ENCODE measurements at regions not wholly inside any gene's neighbourhood (a gene's known extent, or its start where the extent isn't known, plus 50 kb on each side); places are given as distances from the start of the nearest gene placed in this dataset.
"Not testable (repeated sequence)": the region's sequence is repeated elsewhere in the genome, so short reads cannot be mapped to it uniquely, and the experiment has no call there.

DNA sequence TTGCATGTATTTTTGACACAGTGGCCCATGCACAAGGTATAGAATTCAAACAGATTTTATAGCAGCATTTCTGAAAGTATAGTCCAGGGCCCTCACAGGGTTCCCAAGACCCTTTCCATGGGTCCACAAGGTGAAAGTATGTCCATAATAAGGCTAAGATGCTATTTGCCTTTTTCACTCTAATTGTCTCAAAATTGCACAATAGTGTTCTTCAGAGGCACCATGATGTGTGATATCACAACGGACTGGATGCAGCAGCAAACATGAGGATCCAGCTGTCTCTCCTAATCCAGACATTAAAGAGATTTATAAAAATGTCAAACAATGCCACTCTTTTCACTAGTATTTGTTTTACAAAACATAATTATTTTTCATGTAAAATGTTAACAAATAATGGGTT is 88.8 kb upstream of the PRDX6 start:
- H3K4me3 ChIP-seq, result no peak overlapping the region
- H3K27ac ChIP-seq, result no peak overlapping the region

DNA sequence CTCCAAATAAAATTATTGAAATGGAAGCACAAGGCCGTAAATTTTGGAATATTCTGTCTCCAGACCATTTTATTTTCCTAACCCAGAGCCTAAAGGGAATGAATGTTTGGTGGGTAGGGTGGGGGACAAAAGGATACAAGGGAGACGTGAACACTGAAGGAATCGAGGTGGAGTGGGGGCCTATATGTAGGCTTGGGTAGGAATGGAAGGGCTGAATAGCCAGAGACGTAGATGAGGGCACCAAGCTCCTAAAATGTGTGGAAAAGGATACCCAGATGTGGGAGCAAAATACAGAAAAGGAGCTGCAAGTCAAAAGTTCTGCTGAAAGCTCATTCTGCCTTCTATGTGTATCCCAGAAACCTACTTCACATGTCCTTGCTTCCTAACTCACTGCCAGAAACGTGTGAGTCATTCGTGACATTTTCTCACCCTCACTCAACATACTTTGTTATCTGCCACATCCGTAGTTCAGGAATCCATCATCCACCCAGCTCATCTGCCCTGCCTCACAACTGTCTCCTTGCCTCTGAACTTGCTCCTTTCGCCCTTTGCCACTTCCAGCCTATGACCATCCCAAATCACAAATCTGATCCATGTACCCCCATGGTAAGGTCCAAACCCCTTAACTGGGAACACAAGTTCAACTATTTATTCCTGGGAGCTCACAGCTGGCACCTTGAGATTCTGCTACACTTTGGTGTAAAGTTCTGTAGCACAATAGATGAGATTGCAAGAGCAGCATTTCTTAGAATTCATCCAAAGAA is 84.1 kb upstream of the PRDX6 start:
- no peak overlapping the region for H3K4me3 ChIP-seq
- H3K27ac ChIP-seq, result peak overlapping the region in 1 of 21 experiments; percentile 43

GRCh38 chr1:173393659-173394000 is 83.5 kb upstream of the PRDX6 start:
- H3K27ac ChIP-seq, result no peak overlapping the region

DNA sequence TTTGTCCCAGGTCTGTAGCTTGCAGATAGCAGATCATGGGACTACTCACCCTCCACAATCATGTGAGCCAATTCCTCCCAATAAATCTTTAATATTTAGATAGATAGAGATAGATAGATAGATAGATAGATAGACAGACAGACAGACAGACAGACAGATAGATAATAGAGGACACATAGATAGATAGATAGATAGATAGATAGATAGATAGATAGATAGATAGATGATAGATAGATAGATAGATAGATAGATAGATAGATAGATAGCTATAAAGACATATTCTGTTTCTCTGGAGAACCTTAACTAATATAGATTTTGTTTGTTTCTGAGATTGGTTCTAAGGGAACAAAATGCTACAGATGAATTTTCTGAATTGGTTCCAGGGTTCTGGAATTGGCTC is 82.3 kb upstream of the PRDX6 start:
- H3K4me3 ChIP-seq, H3K27ac ChIP-seq: not testable (repeated sequence)

More at GRCh38 chr1:173393659-173394000, 83.5 kb upstream of the PRDX6 start:
- H3K4me3 ChIP-seq, result no peak overlapping the region

GRCh38 chr1:173395762-173396161 is 81.4 kb upstream of the PRDX6 start:
- Histone ChIP-seq H3K27ac (no peak overlapping the region), H3K4me3 (no peak overlapping the region)

DNA sequence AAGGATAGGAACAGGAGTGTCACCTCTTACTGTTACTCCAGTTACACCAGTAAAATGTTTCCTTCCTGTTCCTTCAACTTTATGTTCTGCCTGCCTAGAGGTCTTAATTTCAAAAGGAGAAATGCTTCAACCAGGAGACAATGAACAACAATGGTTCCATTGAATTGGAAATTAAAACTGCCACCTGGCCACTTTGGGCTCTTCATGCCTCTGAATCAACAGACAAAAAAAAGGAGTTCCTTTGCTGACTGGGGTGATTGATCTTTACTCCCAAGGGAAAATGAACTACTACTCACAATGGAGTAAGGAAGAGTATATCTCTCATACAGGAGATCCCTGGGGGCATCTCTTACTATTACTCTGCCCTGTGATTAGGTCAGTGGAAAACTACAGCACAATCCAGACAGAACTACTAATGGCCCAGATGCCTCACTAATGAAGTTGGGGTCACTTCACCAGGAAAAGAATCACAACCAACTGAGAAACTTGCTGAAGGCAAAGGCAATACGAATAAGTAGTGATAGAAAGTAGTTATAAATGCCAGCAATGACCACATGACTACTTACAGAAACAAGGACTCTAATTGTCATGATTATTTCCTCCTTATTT is 76.6 kb upstream of the PRDX6 start:
- Histone ChIP-seq H3K4me3 (no peak overlapping the region), H3K27ac (no peak overlapping the region)

GRCh38 chr1:173403996-173404395 is 73.1 kb upstream of the PRDX6 start:
- Histone ChIP-seq H3K4me3 (no peak overlapping the region), H3K27ac (no peak overlapping the region)

- peak overlapping the region in 3 of 21 experiments; percentile 21 to 55 (median 31) for H3K27ac ChIP-seq
Measured at GRCh38 chr1:173405281-173405680, 71.9 kb upstream of the PRDX6 start.

DNA sequence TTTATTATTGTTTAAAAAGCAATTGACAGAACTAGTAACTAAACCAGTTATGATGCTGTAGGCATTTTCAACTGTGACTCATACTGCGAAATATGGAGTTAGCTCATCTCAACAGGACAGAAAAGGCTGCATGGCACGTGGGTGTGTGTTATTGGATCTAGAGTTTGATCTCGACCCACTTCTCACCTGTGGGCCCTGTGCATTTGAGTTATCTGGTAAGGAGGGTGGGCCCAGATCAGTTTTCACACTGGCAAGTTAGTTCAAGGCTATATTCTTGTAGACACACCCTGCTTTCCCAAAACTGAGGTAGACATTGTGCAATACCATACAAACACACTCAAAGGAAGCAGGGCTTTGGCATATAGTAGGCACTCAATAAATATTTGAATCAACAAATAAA is 71.3 kb upstream of the PRDX6 start:
- Histone ChIP-seq H3K4me3 (no peak overlapping the region), H3K27ac (peak overlapping the region in 2 of 21 experiments; percentile 22 to 55)

More at GRCh38 chr1:173405281-173405680, 71.9 kb upstream of the PRDX6 start:
- H3K4me3 ChIP-seq, result no peak overlapping the region

- Histone ChIP-seq H3K27ac (peak overlapping the region in 4 of 21 experiments; percentile 14 to 52 (median 32)), H3K4me3 (no peak overlapping the region)
Measured at GRCh38 chr1:173406783-173407230, 70.3 kb upstream of the PRDX6 start.

- Histone ChIP-seq H3K27ac (no peak overlapping the region), H3K4me3 (no peak overlapping the region)
Measured at GRCh38 chr1:173407846-173408245, 69.3 kb upstream of the PRDX6 start.

DNA sequence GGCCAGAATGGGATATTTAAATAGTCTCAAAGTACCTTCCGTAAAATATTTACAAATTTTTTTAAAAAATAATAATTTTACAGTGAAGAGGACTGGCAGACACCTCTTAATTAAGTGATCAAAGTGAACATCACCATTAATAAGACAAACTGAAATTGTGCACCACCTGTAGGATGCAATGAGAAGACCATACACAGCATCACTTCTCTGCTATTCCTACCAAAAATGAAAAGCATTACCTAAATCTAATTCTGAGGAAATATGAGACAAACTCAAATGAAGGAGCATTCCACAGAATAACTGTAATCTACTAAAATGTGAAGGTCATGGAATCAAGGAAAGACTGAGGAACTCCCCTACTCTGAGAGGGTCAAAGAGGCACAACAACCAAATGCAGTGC is 68.2 kb upstream of the PRDX6 start:
- H3K27ac ChIP-seq, result no peak overlapping the region
- no peak overlapping the region for H3K4me3 ChIP-seq

GRCh38 chr1:173409613-173410012 is 67.5 kb upstream of the PRDX6 start:
- H3K27ac ChIP-seq, result peak overlapping the region in 2 of 21 experiments; percentile 54 to 57

DNA sequence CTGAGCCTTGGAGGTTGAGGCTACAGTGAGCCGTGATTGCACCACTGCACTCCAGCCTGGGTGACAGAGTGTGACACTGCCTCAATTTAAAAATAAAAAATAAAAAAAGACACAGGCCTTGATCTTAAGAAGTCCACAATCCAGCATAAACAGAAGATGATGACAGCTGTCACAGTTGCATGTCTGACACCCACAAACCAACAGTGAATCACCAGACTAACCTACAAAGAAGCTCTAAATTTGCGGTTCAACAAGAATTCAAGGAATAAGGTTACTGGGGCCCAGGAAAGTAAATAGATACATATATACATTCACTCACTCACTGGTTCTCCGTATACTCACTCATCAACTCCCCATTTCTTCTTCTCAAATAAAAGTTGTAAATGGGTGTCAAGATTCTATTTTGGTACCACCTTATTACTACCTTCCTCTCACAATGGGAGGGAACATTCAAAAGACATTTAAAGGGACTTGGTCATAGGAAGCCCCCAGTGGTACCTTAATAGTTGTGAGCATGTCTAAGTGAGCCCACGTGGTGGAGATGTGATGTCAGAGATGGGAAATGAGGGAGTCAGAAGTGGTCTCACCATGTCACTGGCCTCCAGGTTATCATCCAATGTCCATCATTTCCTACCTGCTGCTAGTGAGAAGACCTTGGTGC is 66.9 kb upstream of the PRDX6 start:
- Histone ChIP-seq H3K4me3 (no peak overlapping the region), H3K27ac (peak overlapping the region in 3 of 21 experiments; percentile 42 to 57 (median 54))

More at GRCh38 chr1:173409613-173410012, 67.5 kb upstream of the PRDX6 start:
- no peak overlapping the region for H3K4me3 ChIP-seq

DNA sequence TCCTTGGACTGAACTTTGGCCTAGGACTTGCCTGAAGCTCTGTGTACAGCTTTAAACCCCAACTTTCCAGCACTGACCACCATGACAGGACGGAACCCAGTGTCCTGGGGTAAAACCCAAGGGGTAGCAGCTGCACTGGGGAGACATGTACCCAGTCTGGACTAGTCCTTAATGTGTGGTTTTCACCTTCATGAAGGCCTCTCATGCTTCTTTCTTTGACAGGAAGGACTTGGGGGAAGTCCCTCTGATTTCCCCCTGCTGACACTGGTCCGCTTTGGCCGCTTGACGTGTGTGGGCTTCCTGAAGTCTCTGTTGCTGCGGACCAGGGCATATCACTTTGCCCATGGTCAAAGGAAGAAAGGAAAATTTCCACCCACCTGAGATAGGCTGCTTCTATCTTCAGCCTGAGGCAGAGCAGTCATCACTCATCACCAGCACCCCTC is 66.3 kb upstream of the PRDX6 start:
- Histone ChIP-seq H3K27ac (peak overlapping the region in 1 of 21 experiments; percentile 42), H3K4me3 (no peak overlapping the region)

DNA sequence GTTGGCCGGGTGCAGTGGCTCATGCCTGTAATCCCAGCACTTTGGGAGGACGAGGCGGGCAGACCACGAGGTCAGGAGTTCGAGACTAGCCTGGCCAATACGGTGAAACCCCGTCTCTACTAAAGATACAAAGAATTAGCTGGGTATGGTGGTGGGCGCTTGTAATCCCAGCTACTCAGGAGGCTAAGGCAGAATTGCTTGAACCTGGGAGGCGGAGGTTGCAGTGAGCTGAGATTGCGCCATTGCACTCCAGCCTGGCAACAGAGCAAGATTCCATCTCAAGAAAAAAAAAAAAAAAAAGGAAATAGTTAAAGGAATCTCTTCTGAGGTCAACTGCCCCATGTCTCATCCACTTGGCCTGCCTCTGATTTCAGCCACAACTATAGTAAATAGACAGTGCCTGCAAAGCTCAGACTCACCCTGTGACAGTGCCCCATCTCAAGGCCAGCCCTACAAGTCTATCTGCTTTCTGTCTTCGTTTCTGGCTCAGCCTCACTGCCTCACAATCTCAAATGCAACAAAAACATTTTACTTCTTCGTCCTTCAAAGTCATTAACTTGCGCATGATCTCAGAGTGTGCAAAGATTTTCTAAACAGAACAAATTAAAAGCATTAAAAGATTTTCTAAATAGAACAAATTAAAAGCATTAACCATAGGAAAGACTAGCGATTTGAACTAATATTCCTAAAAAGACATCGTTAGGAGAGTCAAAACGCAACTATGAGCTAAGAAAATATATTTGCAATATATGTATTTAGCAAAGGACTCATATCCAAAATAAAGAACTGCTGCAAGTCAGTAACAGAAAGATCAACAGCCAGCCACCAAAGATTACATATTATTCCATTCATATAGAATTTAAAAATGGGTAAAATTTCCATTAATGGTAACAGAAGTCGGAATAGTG is 65.0 kb upstream of the PRDX6 start:
- Histone ChIP-seq H3K4me3 (no peak overlapping the region), H3K27ac (no peak overlapping the region)

DNA sequence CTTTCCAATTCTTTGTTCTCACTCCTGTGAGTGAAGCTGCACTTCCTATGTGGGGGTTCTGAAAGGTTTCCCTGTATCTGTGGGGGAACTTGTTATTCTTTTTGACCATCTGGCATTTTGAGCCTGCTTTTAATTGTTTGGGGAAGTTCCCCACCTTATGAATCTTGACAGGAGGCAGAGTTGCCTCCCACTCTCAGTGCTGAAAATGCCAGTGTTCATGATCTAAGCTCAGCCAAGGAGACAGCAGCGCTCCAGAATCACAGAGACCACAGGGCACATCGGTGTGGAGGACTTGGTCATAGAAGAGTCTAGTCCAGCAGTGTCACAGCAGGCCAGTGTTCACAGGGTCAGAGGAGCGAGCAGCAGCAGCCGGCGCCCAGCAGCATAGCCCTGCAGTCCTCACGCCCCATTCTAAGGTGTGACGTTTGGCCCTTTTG is 63.8 kb upstream of the PRDX6 start:
- Histone ChIP-seq H3K4me3 (no peak overlapping the region), H3K27ac (peak overlapping the region in 1 of 21 experiments; percentile 41)

DNA sequence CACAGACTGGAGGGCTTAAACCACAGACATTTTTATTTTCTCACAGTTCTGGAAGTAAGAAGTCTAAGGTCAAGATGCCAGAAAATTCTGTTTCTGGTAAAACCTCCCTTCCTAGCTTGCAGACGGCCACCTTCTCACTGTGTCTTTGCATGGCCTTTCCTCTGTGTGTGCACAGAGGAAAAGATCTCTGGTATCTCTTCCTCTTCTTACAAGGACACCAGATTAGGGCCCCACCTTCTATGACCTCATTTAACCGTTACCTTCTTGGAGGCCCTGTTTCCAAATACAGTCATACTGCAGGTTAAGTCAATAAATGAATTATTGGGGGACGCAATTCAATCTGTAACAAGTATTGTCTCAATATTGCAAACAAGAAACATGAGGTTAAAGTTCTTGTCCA is 63.0 kb upstream of the PRDX6 start:
- no peak overlapping the region for H3K4me3 ChIP-seq
- H3K27ac ChIP-seq, result peak overlapping the region in 1 of 21 experiments; percentile 41

- Histone ChIP-seq H3K4me3 (no peak overlapping the region), H3K27ac (peak overlapping the region in 1 of 21 experiments; percentile 37)
Measured at GRCh38 chr1:173414539-173415226, 62.5 kb upstream of the PRDX6 start.

All from skin epidermis (tissue), 12 donors.